Transverse colon (tissue), 4 donors: ENCODE measurements at regions not wholly inside any gene's neighbourhood (a gene's known extent, or its start where the extent isn't known, plus 50 kb on each side); places are given as distances from the start of the nearest gene placed in this dataset.

ENCODE experiments used
- DNase-seq: peaks from one replicate; pipeline ENCODE4 v3.0.0-alpha.2; 2019
- H3K27ac ChIP-seq, 4 donors: fragments of 200-600 bp; sonication (generic); 2 replicates each; pipeline ENCODE4 v1.5.1; 2016 to 2018; ENCODE audit warnings: inconsistent platforms in 4 of 4
- H3K27me3 ChIP-seq: fragments of 200-600 bp; sonication (generic); 2 replicates; pipeline ENCODE4 v1.5.1; 2017; ENCODE audit warnings: inconsistent platforms
- H3K36me3 ChIP-seq, 4 donors: fragments of 200-600 bp; sonication (generic); 2 replicates each; pipeline ENCODE4 v1.5.1; 2017 to 2019; ENCODE audit warnings: inconsistent platforms in 4 of 4
- H3K4me1 ChIP-seq, 4 donors: fragments of 200-600 bp; sonication (generic); 2 replicates each; pipeline ENCODE4 v1.5.1; 2017 to 2020; ENCODE audit warnings: inconsistent platforms in 4 of 4
- H3K4me3 ChIP-seq, 4 donors: fragments of 200-600 bp; sonication (generic); 1 replicate in 1 of 4; 2 replicates in 3 of 4; pipeline versions ENCODE4 v1.5.1 to v1.6.1; 2017 to 2019; ENCODE audit warnings: inconsistent platforms in 4 of 4
- H3K9me3 ChIP-seq, 2 donors: fragments of 200-600 bp; sonication (generic); 2 replicates each; pipeline ENCODE4 v1.5.1; 2017 to 2019; ENCODE audit warnings: inconsistent platforms in 2 of 2
- CTCF ChIP-seq, 5 experiments: fragments of 200-600 bp in 3 of 5; fragments of 450-650 bp in 2 of 5; sonication (generic) in 3 of 5; IDR thresholded peaks; 1 replicate in 2 of 5; 2 replicates in 3 of 5; pipeline ENCODE4 v1.5.1; 2016 to 2017; ENCODE audit warnings: antibody characterized with exemption in 5 of 5, inconsistent platforms in 3 of 5, mild to moderate bottlenecking in 2 of 5, moderate library complexity in 1 of 5
- EP300 ChIP-seq: sonication (generic); formaldehyde crosslinking; IDR thresholded peaks from one replicate; pipeline ENCODE4 v1.6.1; 2017; ENCODE audit warnings: antibody characterized with exemption, low read depth
- POLR2A ChIP-seq: fragments of 450-650 bp; IDR thresholded peaks from one replicate; pipeline ENCODE4 v1.6.1; 2016; ENCODE audit warnings: antibody characterized with exemption, mild to moderate bottlenecking, moderate library complexity
- POLR2AphosphoS5 ChIP-seq, 3 donors: sonication (generic); formaldehyde crosslinking; IDR thresholded peaks; one replicate each; pipeline ENCODE4 v1.6.1; 2016; ENCODE audit warnings: antibody characterized with exemption in 3 of 3
- WGBS, 2 donors: methylation state at CpG; one replicate each; pipeline ENCODE4 v1.1.5; 2018; ENCODE audit warnings: low coverage in 1 of 2; 5-methylcytosine and 5-hydroxymethylcytosine counted together
- in situ Hi-C, 4 donors: fragments of 200-750 bp; cut with MboI; loops; one replicate each; pipeline versions ENCODE4 v1.15.0 to v1.15.1; 2017; ENCODE audit warnings: low sequenced_read_pairs in 3 of 4, low pct_ligation_motif_present in 1 of 4, low pct_unique_long_range_greater_than_20kb in 1 of 4
- intact Hi-C: fragments of 100-400 bp; cut with DNase I; formaldehyde crosslinking; loops from one replicate; pipeline ENCODE4 v1.15.1; 2023; ENCODE audit warnings: low total_unique reads

GRCh38 chr10:9515922-9516321 is 1461.4 kb downstream of the GATA3 start:
- no peak overlapping the region for H3K4me3 ChIP-seq
- DNase-seq, result no peak
- H3K36me3 ChIP-seq, result no peaks in the 10 kb centered on the region
- no peaks in the 10 kb centered on the region for H3K4me1 ChIP-seq
- intact Hi-C loops, result no loop called here
- no peaks in the 10 kb centered on the region for H3K9me3 ChIP-seq
- in situ Hi-C loops, result no loop called here
- TF ChIP-seq CTCF (IDR thresholded peaks at IDR 0.05), result no peak
- no peak for TF ChIP-seq POLR2A
- no peak for TF ChIP-seq EP300
- no peak for TF ChIP-seq POLR2AphosphoS5 (IDR thresholded peaks at IDR 0.05)
- WGBS, 2 donors, result 43 to 73% methylated on average over 2 to 6 of the region's 6 CpGs
- H3K27ac ChIP-seq, result no peak overlapping the region
- no peaks in the 10 kb centered on the region for H3K27me3 ChIP-seq

- TF ChIP-seq CTCF (IDR thresholded peaks at IDR 0.05) (no peak), POLR2AphosphoS5 (IDR thresholded peaks at IDR 0.05) (no peak), POLR2A (no peak), EP300 (no peak)
- Histone ChIP-seq H3K27me3 (no peaks in the 10 kb centered on the region), H3K4me3 (no peak overlapping the region), H3K27ac (no peak overlapping the region), H3K9me3 (no peaks in the 10 kb centered on the region), H3K4me1 (no peaks in the 10 kb centered on the region), H3K36me3 (no peaks in the 10 kb centered on the region)
- no peak for DNase-seq
- WGBS, 2 donors, result 72 to 74% methylated on average over 4 of the region's 4 CpGs
- in situ Hi-C loops (no loop called here), intact Hi-C loops (no loop called here)
These were observed 1481.3 kb downstream of the GATA3 start for GRCh38 chr10:9535744-9536143.

- WGBS, 2 donors, result 42 to 43% methylated on average over 2 of the region's 2 CpGs
- Histone ChIP-seq H3K4me3 (no peak overlapping the region), H3K27ac (peak overlapping the region in 2 of 4 donors; percentile 19 to 52), H3K36me3 (no peaks in the 10 kb centered on the region), H3K27me3 (no peaks in the 10 kb centered on the region), H3K9me3 (no peaks in the 10 kb centered on the region), H3K4me1 (peaks cover 0 to 18% (median 0%) of the 10 kb centered on the region in 4 donors)
- no peak for TF ChIP-seq EP300
- TF ChIP-seq POLR2AphosphoS5 (IDR thresholded peaks at IDR 0.05), result no peak
- TF ChIP-seq CTCF (IDR thresholded peaks at IDR 0.05), result no peak
- no peak for TF ChIP-seq POLR2A
- intact Hi-C loops, result no loop called here
- in situ Hi-C loops, result no loop called here
- DNase-seq, result no peak
These were observed 1472.6 kb upstream of the CELF2 start for GRCh38 chr10:9545073-9545472.

GRCh38 chr10:9547936-9548904 is 1469.5 kb upstream of the CELF2 start:
- intact Hi-C loops, result no loop called here
- in situ Hi-C loops, result no loop called here
- Histone ChIP-seq H3K4me1 (peaks cover 0 to 18% (median 0%) of the 10 kb centered on the region in 4 donors), H3K27ac (peak overlapping the region in 3 of 4 donors; percentile 2 to 36 (median 17)), H3K27me3 (no peaks in the 10 kb centered on the region), H3K4me3 (no peak overlapping the region), H3K9me3 (peaks cover 0 to 7% of the 10 kb centered on the region in 2 donors), H3K36me3 (no peaks in the 10 kb centered on the region)
- WGBS, 2 donors, result 49 to 51% methylated on average over 3 of the region's 3 CpGs
- DNase-seq, result no peak
- TF ChIP-seq POLR2AphosphoS5 (IDR thresholded peaks at IDR 0.05) (no peak), CTCF (IDR thresholded peaks at IDR 0.05) (no peak), POLR2A (no peak), EP300 (no peak)
